ENCODE measurements at regions not wholly inside any gene's neighbourhood (a gene's known extent, or its start where the extent isn't known, plus 50 kb on each side); places are given as distances from the start of the nearest gene placed in this dataset.
A peak's percentile ranks its signal among the peaks of the same experiment; 100 is the strongest.

GRCh38 chr4:123488916-123489315 is 92.3 kb downstream of the SPRY1 start:
- DNase-seq (ENCODE audit: low read depth): peak; percentile 31
- H3K4me3 ChIP-seq (ENCODE audit: low read depth, low read length): no peak overlapping the region
- TF ChIP-seq, protein P1, sequence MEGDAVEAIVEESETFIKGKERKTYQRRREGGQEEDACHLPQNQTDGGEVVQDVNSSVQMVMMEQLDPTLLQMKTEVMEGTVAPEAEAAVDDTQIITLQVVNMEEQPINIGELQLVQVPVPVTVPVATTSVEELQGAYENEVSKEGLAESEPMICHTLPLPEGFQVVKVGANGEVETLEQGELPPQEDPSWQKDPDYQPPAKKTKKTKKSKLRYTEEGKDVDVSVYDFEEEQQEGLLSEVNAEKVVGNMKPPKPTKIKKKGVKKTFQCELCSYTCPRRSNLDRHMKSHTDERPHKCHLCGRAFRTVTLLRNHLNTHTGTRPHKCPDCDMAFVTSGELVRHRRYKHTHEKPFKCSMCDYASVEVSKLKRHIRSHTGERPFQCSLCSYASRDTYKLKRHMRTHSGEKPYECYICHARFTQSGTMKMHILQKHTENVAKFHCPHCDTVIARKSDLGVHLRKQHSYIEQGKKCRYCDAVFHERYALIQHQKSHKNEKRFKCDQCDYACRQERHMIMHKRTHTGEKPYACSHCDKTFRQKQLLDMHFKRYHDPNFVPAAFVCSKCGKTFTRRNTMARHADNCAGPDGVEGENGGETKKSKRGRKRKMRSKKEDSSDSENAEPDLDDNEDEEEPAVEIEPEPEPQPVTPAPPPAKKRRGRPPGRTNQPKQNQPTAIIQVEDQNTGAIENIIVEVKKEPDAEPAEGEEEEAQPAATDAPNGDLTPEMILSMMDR (IDR thresholded peaks at IDR 0.05; ENCODE audit: insufficient read depth, low read depth, low read length, missing control alignments): no peak

- TF ChIP-seq, protein P1 (IDR thresholded peaks at IDR 0.05; ENCODE audit: insufficient read depth, low read depth, low read length, missing control alignments): no peak
- H3K4me3 ChIP-seq (ENCODE audit: low read depth, low read length): no peak overlapping the region
- no peak for DNase-seq (ENCODE audit: low read depth)
Observed at GRCh38 chr4:123495530-123495929, 98.9 kb downstream of the SPRY1 start.

DNA sequence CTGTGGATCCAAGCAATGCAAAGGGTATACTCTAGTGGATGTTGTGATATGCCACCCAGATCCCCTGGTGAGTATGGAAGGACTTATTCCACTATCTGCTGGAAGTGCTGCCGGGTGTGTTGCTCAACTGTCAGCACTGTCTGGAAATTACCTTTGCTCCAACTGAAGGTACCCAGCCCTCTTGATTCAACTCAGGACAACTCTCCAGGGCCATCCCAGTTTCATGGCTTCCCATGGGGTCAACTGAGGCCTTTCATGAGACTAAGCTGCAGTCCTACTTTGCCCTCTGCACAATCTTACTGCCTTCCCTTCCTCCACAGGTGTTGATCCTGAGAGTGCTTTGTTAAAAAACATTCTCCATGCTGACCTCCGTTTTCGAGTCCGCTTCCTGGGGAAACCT is 99.8 kb downstream of the SPRY1 start:
- TF ChIP-seq, protein P1 (IDR thresholded peaks at IDR 0.05; ENCODE audit: insufficient read depth, low read depth, low read length, missing control alignments): no peak
- H3K4me3 ChIP-seq (ENCODE audit: low read depth, low read length): no peak overlapping the region
- DNase-seq (ENCODE audit: low read depth): no peak

- no peak overlapping the region for H3K4me3 ChIP-seq (ENCODE audit: low read depth, low read length)
- TF ChIP-seq, protein P1 (IDR thresholded peaks at IDR 0.05; ENCODE audit: insufficient read depth, low read depth, low read length, missing control alignments): no peak
- DNase-seq (ENCODE audit: low read depth): no peak
Observed at GRCh38 chr4:123497340-123497739, 100.7 kb downstream of the SPRY1 start.

- no peak overlapping the region for H3K4me3 ChIP-seq (ENCODE audit: low read depth, low read length)
- TF ChIP-seq, protein P1 (IDR thresholded peaks at IDR 0.05; ENCODE audit: insufficient read depth, low read depth, low read length, missing control alignments): no peak
- DNase-seq (ENCODE audit: low read depth): no peak
Observed at GRCh38 chr4:123501733-123502132, 105.1 kb downstream of the SPRY1 start.

GRCh38 chr4:123503698-123504363 is 107.2 kb downstream of the SPRY1 start:
- no peak overlapping the region for H3K4me3 ChIP-seq (ENCODE audit: low read depth, low read length)
- DNase-seq (ENCODE audit: low read depth): no peak
- TF ChIP-seq, protein P1 (IDR thresholded peaks at IDR 0.05; ENCODE audit: insufficient read depth, low read depth, low read length, missing control alignments): no peak

Data from GM12865 (cell line).